Activated B cell treated with CpG ODN at 0.5 μM for 24 hours (primary cell): ENCODE measurements at regions not wholly inside any gene's neighbourhood (a gene's known extent, or its start where the extent isn't known, plus 50 kb on each side); places are given as distances from the start of the nearest gene placed in this dataset.

Source experiments
- ATAC-seq: fragments of 200-7000 bp; cut with Tn5 transposase; one replicate; pipeline ENCODE4 v1.10.0; 2021; ENCODE audit warnings: low read depth, mild to moderate bottlenecking, moderate library complexity
- CTCF ChIA-PET: fragments of 350-600 bp; sonication (Branson Sonifier 250); formaldehyde crosslinking; loops from one replicate; lab custom pipeline; 2021; ENCODE audit warnings: antibody characterized with exemption; lab: Charles Lee
- POLR2A ChIA-PET: fragments of 350-600 bp; sonication (Branson Sonifier 250); formaldehyde crosslinking; loops from one replicate; lab custom pipeline; 2021; ENCODE audit warnings: antibody characterized with exemption; lab: Charles Lee
- DNase-seq: peaks from one replicate; pipeline ENCODE4 v3.0.0; 2022
- H3K27ac Mint-ChIP-seq: one replicate; pipeline ENCODE4 v1.8.0; 2020; ENCODE audit warnings: mixed read lengths
- H3K27me3 Mint-ChIP-seq: one replicate; pipeline ENCODE4 v1.8.0; 2021; ENCODE audit warnings: mixed read lengths
- H3K36me3 Mint-ChIP-seq: one replicate; pipeline ENCODE4 v1.8.0; 2021; ENCODE audit warnings: low read depth, mixed read lengths
- H3K4me1 Mint-ChIP-seq: one replicate; pipeline ENCODE4 v1.8.0; 2021; ENCODE audit warnings: mixed read lengths
- H3K4me3 Mint-ChIP-seq: one replicate; pipeline ENCODE4 v1.8.0; 2020; ENCODE audit warnings: mild to moderate bottlenecking, mixed read lengths
- H3K9me3 Mint-ChIP-seq: one replicate; pipeline ENCODE4 v1.8.0; 2020; ENCODE audit warnings: mixed read lengths
- intact Hi-C: fragments of 100-400 bp; cut with micrococcal nuclease; formaldehyde crosslinking; loops from one replicate; pipeline ENCODE4 v1.15.1; 2024
- TF ChIP-seq, protein P1 (sequence below): fragments of 200-600 bp; IDR thresholded peaks from one replicate; pipeline ENCODE4 v1.8.0; 2022; ENCODE audit warnings: antibody characterized with exemption, mild to moderate bottlenecking

DNA sequence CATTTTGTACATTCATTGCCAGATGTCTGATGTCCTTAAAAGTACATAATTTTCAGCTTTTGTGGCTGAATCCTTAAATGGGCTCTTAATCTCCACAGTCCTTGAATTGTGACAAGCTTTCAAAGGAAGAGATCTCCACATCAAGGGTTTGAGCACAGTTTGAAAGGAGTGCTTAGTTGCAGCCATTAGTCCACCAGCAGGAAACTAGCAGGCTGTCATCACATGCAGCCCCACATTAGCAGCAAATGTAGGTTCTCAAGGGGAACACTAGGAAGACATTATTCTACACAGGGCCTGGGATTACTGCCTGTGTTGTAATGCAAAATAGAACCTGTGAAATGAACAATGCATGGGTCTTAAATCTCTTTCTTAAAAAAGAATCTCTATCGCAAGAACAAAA is 173.2 kb downstream of the CBLL2 start:
- H3K9me3 Mint-ChIP-seq = peaks cover 8% of the 10 kb centered on the region
- POLR2A ChIA-PET = no interaction called here
- H3K4me1 Mint-ChIP-seq = no peaks in the 10 kb centered on the region
- H3K4me3 Mint-ChIP-seq = no peak overlapping the region
- intact Hi-C loops = no loop called here
- H3K27ac Mint-ChIP-seq = no peak overlapping the region
- DNase-seq (no peak), ATAC-seq (no peak)
- CTCF ChIA-PET = no interaction called here
- no peaks in the 10 kb centered on the region for H3K36me3 Mint-ChIP-seq
- no peaks in the 10 kb centered on the region for H3K27me3 Mint-ChIP-seq
- TF ChIP-seq, protein P1, sequence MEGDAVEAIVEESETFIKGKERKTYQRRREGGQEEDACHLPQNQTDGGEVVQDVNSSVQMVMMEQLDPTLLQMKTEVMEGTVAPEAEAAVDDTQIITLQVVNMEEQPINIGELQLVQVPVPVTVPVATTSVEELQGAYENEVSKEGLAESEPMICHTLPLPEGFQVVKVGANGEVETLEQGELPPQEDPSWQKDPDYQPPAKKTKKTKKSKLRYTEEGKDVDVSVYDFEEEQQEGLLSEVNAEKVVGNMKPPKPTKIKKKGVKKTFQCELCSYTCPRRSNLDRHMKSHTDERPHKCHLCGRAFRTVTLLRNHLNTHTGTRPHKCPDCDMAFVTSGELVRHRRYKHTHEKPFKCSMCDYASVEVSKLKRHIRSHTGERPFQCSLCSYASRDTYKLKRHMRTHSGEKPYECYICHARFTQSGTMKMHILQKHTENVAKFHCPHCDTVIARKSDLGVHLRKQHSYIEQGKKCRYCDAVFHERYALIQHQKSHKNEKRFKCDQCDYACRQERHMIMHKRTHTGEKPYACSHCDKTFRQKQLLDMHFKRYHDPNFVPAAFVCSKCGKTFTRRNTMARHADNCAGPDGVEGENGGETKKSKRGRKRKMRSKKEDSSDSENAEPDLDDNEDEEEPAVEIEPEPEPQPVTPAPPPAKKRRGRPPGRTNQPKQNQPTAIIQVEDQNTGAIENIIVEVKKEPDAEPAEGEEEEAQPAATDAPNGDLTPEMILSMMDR = no peak

DNA sequence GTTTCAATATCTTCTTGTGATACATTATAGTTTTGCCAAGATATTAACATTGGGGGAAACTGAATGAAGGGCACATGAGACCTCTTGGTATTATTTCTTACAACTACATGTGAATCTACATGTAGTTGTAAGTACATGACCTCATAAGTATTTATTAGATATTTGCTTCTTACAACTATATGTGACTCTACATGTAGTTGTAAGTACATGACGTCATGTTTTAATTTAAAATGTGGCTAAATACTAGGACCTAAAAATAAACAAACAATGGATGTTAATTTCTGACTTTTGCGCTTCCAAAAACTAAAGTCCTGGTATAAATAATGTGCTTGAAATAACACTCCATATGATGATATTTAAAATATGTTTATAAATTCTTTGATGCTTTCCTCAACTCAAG is 190.2 kb downstream of the CBLL2 start:
- CTCF ChIA-PET = no interaction called here
- ATAC-seq = no peak
- intact Hi-C loops = no loop called here
- Mint-ChIP-seq H3K27ac (no peak overlapping the region), H3K4me1 (peaks cover 10% of the 10 kb centered on the region), H3K27me3 (no peaks in the 10 kb centered on the region), H3K9me3 (no peaks in the 10 kb centered on the region), H3K4me3 (no peak overlapping the region), H3K36me3 (no peaks in the 10 kb centered on the region)
- POLR2A ChIA-PET = no interaction called here
- DNase-seq = no peak
- TF ChIP-seq, protein P1 = no peak

DNA sequence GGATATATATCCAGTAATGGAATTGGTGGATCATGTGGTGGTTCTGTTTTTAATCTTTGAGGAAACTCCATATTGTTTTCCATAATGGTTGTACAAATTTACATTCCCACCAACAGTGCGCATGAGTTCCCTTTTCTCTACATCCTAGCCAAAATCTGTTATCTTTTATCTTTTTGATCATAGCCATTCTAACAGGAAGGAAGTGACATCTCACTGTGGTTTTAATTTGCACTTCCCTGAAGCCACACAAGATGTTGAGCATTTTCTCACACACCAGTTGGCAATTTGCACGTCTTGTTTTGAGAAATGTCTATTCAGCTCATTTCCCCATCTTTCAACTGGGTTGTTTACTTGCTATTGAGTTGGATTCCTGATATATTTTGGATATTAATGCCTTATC is 194.9 kb downstream of the CBLL2 start:
- DNase-seq (no peak), ATAC-seq (no peak)
- TF ChIP-seq, protein P1 = no peak
- intact Hi-C loops = loop anchor here (2.0 kb wide), 1 partner anchor 59 kb away; no protein-coding TSS in a partner anchor
- H3K4me1 Mint-ChIP-seq = peaks cover 37% of the 10 kb centered on the region
- no peaks in the 10 kb centered on the region for H3K36me3 Mint-ChIP-seq
- no peak overlapping the region for H3K4me3 Mint-ChIP-seq
- POLR2A ChIA-PET = interaction anchor here (0.6 kb wide), 1 partner anchor 58 kb away, joined by 7 read pairs; no protein-coding TSS in a partner anchor
- H3K27me3 Mint-ChIP-seq = no peaks in the 10 kb centered on the region
- CTCF ChIA-PET = no interaction called here
- peaks cover 2% of the 10 kb centered on the region for H3K9me3 Mint-ChIP-seq
- H3K27ac Mint-ChIP-seq = no peak overlapping the region

DNA sequence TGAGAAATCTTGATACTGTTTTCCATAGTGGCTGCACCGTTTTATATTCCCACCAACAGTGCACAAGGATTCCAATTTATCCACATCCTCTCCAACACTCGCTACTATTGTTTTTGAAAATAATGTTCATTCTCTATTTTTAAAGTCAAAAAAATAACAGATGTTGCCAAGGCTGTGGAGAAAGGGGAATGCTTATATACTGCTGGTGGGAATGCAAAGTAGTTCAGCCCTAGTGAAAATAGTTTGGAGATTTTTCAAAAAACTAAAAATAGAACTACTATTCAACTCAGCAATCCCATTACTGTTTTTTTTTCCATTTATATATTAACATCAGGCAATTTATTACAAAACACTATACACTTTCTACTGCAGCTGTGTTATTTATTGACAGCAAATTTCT is 208.7 kb downstream of the CBLL2 start:
- no peak for DNase-seq
- H3K27ac Mint-ChIP-seq = no peak overlapping the region
- ATAC-seq = no peak
- ChIA-PET POLR2A (no interaction called here), CTCF (no interaction called here)
- intact Hi-C loops = no loop called here
- H3K9me3 Mint-ChIP-seq = no peaks in the 10 kb centered on the region
- H3K4me1 Mint-ChIP-seq = peaks cover 1% of the 10 kb centered on the region
- H3K36me3 Mint-ChIP-seq = no peaks in the 10 kb centered on the region
- H3K27me3 Mint-ChIP-seq = no peaks in the 10 kb centered on the region
- no peak overlapping the region for H3K4me3 Mint-ChIP-seq
- TF ChIP-seq, protein P1 = no peak

DNA sequence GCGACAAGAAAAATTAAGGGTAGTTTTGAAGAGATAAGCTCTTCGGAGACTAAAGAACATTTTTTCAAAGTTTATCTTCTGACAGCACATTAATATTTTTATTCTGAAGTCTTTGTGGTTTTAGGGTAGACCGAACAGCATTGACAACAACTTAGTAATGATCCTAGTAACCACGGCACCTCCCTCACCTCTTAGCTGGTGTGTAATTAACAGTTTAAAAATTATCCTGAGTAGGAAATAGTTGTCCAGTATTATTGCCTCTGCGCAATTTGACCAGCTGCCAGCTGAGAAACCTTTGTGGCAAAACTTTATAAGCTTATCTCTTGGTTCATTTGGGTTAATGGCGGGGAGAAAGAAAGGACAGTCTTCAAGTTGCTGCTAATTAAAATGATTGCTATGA is 213.6 kb downstream of the CBLL2 start:
- no peaks in the 10 kb centered on the region for H3K9me3 Mint-ChIP-seq
- POLR2A ChIA-PET = no interaction called here
- no peak overlapping the region for H3K27ac Mint-ChIP-seq
- CTCF ChIA-PET = no interaction called here
- no peak for ATAC-seq
- H3K36me3 Mint-ChIP-seq = no peaks in the 10 kb centered on the region
- TF ChIP-seq, protein P1 = no peak
- H3K4me1 Mint-ChIP-seq = peaks cover 3% of the 10 kb centered on the region
- DNase-seq = no peak
- no peaks in the 10 kb centered on the region for H3K27me3 Mint-ChIP-seq
- intact Hi-C loops = no loop called here
- no peak overlapping the region for H3K4me3 Mint-ChIP-seq
